ENCODE measurements at regions not wholly inside any gene's neighbourhood (a gene's known extent, or its start where the extent isn't known, plus 50 kb on each side); places are given as distances from the start of the nearest gene placed in this dataset.

- Histone ChIP-seq H3K27me3 (ENCODE audit: control insufficient read depth in 1 of 2, insufficient read depth in 2 of 2, low read length in 2 of 2) (no peaks in the 10 kb centered on the region; a peak in 1 of 5 replicates), H3K9ac (ENCODE audit: insufficient read depth, low read depth, low read length) (no peak overlapping the region), H3K4me2 (ENCODE audit: low read depth, low read length) (no peak overlapping the region), H3K9me3 (ENCODE audit: low read length) (peaks cover 84% of the 10 kb centered on the region), H3K4me1 (ENCODE audit: insufficient read depth, low read length) (no peaks in the 10 kb centered on the region), H3K36me3 (replicated peaks in 1 of 2; ENCODE audit: control insufficient read depth in 1 of 2, insufficient read depth in 2 of 2, low read length in 2 of 2) (no peaks in the 10 kb centered on the region), H3K27ac (ENCODE audit: extremely low read length, insufficient read depth, low read length) (no peak overlapping the region), H2AFZ (ENCODE audit: low read length) (no peak overlapping the region), H4K20me1 (ENCODE audit: insufficient read depth, low read length) (no peaks in the 10 kb centered on the region), H3K79me2 (ENCODE audit: insufficient read depth, low read length) (no peaks in the 10 kb centered on the region), H3K4me3 (replicated peaks in 1 of 3; ENCODE audit: insufficient read depth in 1 of 3, low read depth in 2 of 3, low read length in 3 of 3) (no peak overlapping the region)
- no peak for TF ChIP-seq ZNF597 (CRISPR knock-in tag; IDR thresholded peaks at IDR 0.05)
- in situ Hi-C loops (cut with HindIII; ENCODE audit: extremely low pct_ligation_motif_present, low pct_unique_long_range_greater_than_20kb) (no loop called here), intact Hi-C loops (cut with micrococcal nuclease; ENCODE audit: unreplicated experiment) (no loop called here)
- no peak for FAIRE-seq
- BruUV-seq (replicated peaks), result no TSS peak
- CTCF ChIA-PET (ENCODE audit: low intra/inter-chr PET ratio, low total read pairs), result no interaction called here
- no peak for DNase-seq (ENCODE audit: low spot score)
- POLR2A ChIA-PET, result no interaction called here
- WGBS (ENCODE audit: low lambda C conversion rate), result 0% methylated on average over 2 of the region's 2 CpGs
- no peak for ATAC-seq
Observed at GRCh38 chr4:12137575-12137974, 708.9 kb upstream of the HS3ST1 start.

- no peaks in the 10 kb centered on the region for H3K27me3 ChIP-seq (ENCODE audit: control insufficient read depth in 1 of 2, insufficient read depth in 2 of 2, low read length in 2 of 2)
- BruUV-seq (replicated peaks), result no TSS peak
- TF ChIP-seq ZNF12 (CRISPR knock-in tag; IDR thresholded peaks at IDR 0.05), result no peak
- TF ChIP-seq HMGA1 (CRISPR knock-in tag; conservative IDR thresholded peaks at IDR 0.05), result no peak
- no peak for TF ChIP-seq HINFP (CRISPR knock-in tag; IDR thresholded peaks at IDR 0.05; ENCODE audit: low read depth)
- no peak for TF ChIP-seq PHF5A (CRISPR knock-in tag; IDR thresholded peaks at IDR 0.05; ENCODE audit: low read depth, unreplicated experiment)
- peaks cover 91% of the 10 kb centered on the region for H3K9me3 ChIP-seq (ENCODE audit: low read length)
- H3K4me2 ChIP-seq (ENCODE audit: low read depth, low read length), result no peak overlapping the region
- no peaks in the 10 kb centered on the region for H3K79me2 ChIP-seq (ENCODE audit: insufficient read depth, low read length)
- no peak overlapping the region for H3K4me3 ChIP-seq (replicated peaks in 1 of 3; ENCODE audit: insufficient read depth in 1 of 3, low read depth in 2 of 3, low read length in 3 of 3)
- H3K4me1 ChIP-seq (ENCODE audit: insufficient read depth, low read length), result no peaks in the 10 kb centered on the region
- CTCF ChIA-PET (ENCODE audit: low intra/inter-chr PET ratio, low total read pairs), result no interaction called here
- H4K20me1 ChIP-seq (ENCODE audit: insufficient read depth, low read length), result no peaks in the 10 kb centered on the region
- WGBS (ENCODE audit: low lambda C conversion rate), result 0% methylated on average over 2 of the region's 2 CpGs
- no peak overlapping the region for H2AFZ ChIP-seq (ENCODE audit: low read length)
- no peak overlapping the region for H3K27ac ChIP-seq (ENCODE audit: extremely low read length, insufficient read depth, low read length)
- POLR2A ChIA-PET, result no interaction called here
- in situ Hi-C loops (cut with HindIII; ENCODE audit: extremely low pct_ligation_motif_present, low pct_unique_long_range_greater_than_20kb), result no loop called here
- no peak overlapping the region for H3K9ac ChIP-seq (ENCODE audit: insufficient read depth, low read depth, low read length)
- ATAC-seq (no peak), FAIRE-seq (no peak), DNase-seq (ENCODE audit: low spot score) (no peak)
- intact Hi-C loops (cut with micrococcal nuclease; ENCODE audit: unreplicated experiment), result no loop called here
- no peaks in the 10 kb centered on the region for H3K36me3 ChIP-seq (replicated peaks in 1 of 2; ENCODE audit: control insufficient read depth in 1 of 2, insufficient read depth in 2 of 2, low read length in 2 of 2)
Observed at GRCh38 chr4:12126474-12126873, 697.8 kb upstream of the HS3ST1 start.

All from HepG2 (cell line).